ENCODE measurements at regions not wholly inside any gene's neighbourhood (a gene's known extent, or its start where the extent isn't known, plus 50 kb on each side); places are given as distances from the start of the nearest gene placed in this dataset.

DNA sequence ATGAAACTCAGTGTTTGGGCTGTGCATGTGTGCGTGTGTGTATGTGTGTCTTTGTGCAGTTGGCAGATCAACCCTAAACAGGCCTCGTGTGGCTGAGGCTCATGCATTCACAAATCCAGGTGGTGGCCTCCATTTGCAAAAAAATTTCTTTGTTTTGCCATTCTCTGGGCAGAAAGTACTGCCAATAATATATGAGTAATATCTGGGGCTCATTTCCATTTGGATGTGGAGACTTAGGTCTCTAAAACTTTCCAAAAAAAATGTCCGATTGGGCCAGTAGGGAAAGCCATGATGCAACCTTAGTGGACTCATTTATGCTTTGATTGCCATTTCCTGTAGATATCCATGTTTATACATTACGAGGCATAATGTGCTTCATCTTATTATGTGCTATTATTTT lies 77.9 kb upstream of the RPS23 start:
- no peaks in the 10 kb centered on the region for H3K27me3 ChIP-seq (ENCODE audit: insufficient read depth, poor library complexity, severe bottlenecking)
- no peak overlapping the region for H3K4me3 ChIP-seq (replicated peaks; ENCODE audit: insufficient read depth, low read length)
- no peak for DNase-seq (ENCODE audit: low read depth in 1 of 2, low spot score in 1 of 2)
- TF ChIP-seq REST (IDR thresholded peaks at IDR 0.05; ENCODE audit: insufficient replicate concordance, low read depth) = no peak
- TF ChIP-seq GABPA (IDR thresholded peaks at IDR 0.05; ENCODE audit: low read depth) = no peak
- TF ChIP-seq, protein P1, sequence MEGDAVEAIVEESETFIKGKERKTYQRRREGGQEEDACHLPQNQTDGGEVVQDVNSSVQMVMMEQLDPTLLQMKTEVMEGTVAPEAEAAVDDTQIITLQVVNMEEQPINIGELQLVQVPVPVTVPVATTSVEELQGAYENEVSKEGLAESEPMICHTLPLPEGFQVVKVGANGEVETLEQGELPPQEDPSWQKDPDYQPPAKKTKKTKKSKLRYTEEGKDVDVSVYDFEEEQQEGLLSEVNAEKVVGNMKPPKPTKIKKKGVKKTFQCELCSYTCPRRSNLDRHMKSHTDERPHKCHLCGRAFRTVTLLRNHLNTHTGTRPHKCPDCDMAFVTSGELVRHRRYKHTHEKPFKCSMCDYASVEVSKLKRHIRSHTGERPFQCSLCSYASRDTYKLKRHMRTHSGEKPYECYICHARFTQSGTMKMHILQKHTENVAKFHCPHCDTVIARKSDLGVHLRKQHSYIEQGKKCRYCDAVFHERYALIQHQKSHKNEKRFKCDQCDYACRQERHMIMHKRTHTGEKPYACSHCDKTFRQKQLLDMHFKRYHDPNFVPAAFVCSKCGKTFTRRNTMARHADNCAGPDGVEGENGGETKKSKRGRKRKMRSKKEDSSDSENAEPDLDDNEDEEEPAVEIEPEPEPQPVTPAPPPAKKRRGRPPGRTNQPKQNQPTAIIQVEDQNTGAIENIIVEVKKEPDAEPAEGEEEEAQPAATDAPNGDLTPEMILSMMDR (IDR thresholded peaks at IDR 0.05; ENCODE audit: insufficient read depth, low read length) = no peak
- TF ChIP-seq SPI1 (IDR thresholded peaks at IDR 0.05; ENCODE audit: borderline replicate concordance, low read depth) = no peak
- TF ChIP-seq POLR2AphosphoS5 (IDR thresholded peaks at IDR 0.05; ENCODE audit: low read depth) = no peak
- H3K27ac ChIP-seq (replicated peaks) = no peak overlapping the region

DNA sequence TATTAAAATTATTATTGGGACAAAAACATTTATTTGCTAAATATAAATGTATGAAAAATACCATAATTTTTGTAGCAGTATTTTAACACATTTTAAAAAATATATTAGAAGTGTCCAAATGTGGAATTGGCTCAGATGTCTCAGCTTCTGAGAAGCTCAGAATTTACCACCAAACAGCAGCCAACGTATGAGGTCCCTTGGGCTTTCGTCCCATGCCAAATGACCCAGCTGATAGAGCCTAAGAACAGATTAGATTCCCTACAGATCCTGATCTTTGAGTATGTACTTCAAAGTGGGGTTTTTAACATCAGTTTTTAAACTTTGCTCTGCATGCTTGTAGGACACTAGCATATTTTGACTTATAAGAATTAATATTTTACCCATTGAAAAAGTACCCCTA lies 77.3 kb upstream of the RPS23 start:
- no peak for DNase-seq (ENCODE audit: low read depth in 1 of 2, low spot score in 1 of 2)
- Histone ChIP-seq H3K27ac (replicated peaks) (no peak overlapping the region), H3K27me3 (ENCODE audit: insufficient read depth, poor library complexity, severe bottlenecking) (no peaks in the 10 kb centered on the region), H3K4me3 (replicated peaks; ENCODE audit: insufficient read depth, low read length) (no peak overlapping the region)
- no peak for TF ChIP-seq SPI1 (IDR thresholded peaks at IDR 0.05; ENCODE audit: borderline replicate concordance, low read depth)

DNA sequence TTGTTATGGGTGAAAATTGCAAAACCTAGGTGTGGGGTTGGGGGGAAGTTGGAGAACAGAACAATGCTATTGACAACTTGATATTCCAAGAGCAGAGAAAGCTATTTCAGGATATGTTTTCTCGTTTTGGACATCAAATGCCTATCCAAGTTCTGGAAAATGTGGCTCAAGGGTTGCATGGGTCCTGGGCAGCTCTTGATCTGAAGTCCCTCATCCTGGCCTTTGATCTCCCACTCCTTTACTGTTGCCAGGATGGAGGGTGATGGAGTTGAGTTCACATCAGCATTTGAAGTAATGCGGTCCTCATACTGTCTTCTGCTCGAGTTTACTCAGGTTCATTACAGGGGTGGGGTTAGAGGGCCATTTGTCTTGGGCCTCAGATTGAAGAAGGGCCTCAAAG lies 76.9 kb upstream of the RPS23 start:
- TF ChIP-seq SPI1 (IDR thresholded peaks at IDR 0.05; ENCODE audit: borderline replicate concordance, low read depth) = no peak
- no peak for TF ChIP-seq GABPA (IDR thresholded peaks at IDR 0.05; ENCODE audit: low read depth)
- TF ChIP-seq, protein P1 (IDR thresholded peaks at IDR 0.05; ENCODE audit: insufficient read depth, low read length) = no peak
- TF ChIP-seq REST (IDR thresholded peaks at IDR 0.05; ENCODE audit: insufficient replicate concordance, low read depth) = no peak
- TF ChIP-seq POLR2AphosphoS5 (IDR thresholded peaks at IDR 0.05; ENCODE audit: low read depth) = no peak
- no peak overlapping the region for H3K27ac ChIP-seq (replicated peaks)

DNA sequence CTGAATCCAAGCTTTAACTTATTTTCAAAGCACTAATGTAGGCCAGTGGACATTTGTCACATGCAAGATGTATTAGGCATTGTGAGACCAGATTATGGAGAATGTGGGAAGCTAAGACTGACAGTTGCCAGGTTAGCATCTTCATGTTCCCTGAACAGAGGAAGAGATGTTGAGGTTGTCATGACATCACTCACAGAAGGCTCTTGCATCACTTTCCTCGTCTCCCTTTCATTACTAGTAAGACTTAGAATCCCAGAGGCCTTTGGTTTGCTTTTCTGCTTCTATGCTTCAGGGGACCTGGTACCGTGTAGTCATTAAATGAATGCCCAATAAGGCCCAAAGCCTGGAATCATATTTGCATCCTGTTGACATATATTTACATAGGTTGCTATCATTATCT lies 76.4 kb upstream of the RPS23 start:
- DNase-seq (ENCODE audit: low read depth in 1 of 2, low spot score in 1 of 2) = no peak
- Histone ChIP-seq H3K27me3 (ENCODE audit: insufficient read depth, poor library complexity, severe bottlenecking) (no peaks in the 10 kb centered on the region), H3K27ac (replicated peaks) (no peak overlapping the region), H3K4me3 (replicated peaks; ENCODE audit: insufficient read depth, low read length) (no peak overlapping the region)
- TF ChIP-seq POLR2AphosphoS5 (IDR thresholded peaks at IDR 0.05; ENCODE audit: low read depth) = no peak
- TF ChIP-seq GABPA (IDR thresholded peaks at IDR 0.05; ENCODE audit: low read depth) = no peak
- TF ChIP-seq REST (IDR thresholded peaks at IDR 0.05; ENCODE audit: insufficient replicate concordance, low read depth) = no peak
- TF ChIP-seq, protein P1 (IDR thresholded peaks at IDR 0.05; ENCODE audit: insufficient read depth, low read length) = no peak
- TF ChIP-seq SPI1 (IDR thresholded peaks at IDR 0.05; ENCODE audit: borderline replicate concordance, low read depth) = no peak

More for the DNA sequence above, 76.9 kb upstream of the RPS23 start:
- H3K27me3 ChIP-seq (ENCODE audit: insufficient read depth, poor library complexity, severe bottlenecking) = no peaks in the 10 kb centered on the region
- no peak for DNase-seq (ENCODE audit: low read depth in 1 of 2, low spot score in 1 of 2)
- no peak overlapping the region for H3K4me3 ChIP-seq (replicated peaks; ENCODE audit: insufficient read depth, low read length)

Data from HL-60 (cell line).